ENCODE measurements at regions not wholly inside any gene's neighbourhood (a gene's known extent, or its start where the extent isn't known, plus 50 kb on each side); places are given as distances from the start of the nearest gene placed in this dataset.

DNA sequence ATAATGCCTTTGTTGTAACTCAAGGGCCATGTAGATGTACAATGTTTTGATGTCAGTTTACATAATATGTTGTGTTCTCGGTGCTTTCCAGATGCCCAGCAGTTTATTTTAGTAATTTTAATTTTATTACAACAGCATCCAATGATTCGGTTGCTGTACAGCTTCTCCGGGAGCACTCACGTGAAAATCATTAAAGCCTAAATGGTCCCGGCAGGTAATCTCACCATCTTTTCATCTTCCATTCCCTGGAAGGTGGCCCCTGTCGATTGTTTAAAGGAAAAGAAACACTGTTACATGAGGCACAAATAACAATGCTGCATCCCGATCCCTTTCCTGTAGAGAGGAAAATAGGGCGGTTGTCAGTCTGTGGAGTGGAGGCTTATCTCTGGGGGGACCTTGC, 498.1 kb downstream of the SLC4A3 start:
- Mint-ChIP-seq H3K27me3 (no peaks in the 10 kb centered on the region), H3K9me3 (no peaks in the 10 kb centered on the region), H3K4me1 (ENCODE audit: unreplicated experiment) (peaks cover 6% of the 10 kb centered on the region), H3K4me3 (no peak overlapping the region), H3K27ac (no peak overlapping the region), H3K36me3 (no peaks in the 10 kb centered on the region)
- TF ChIP-seq, protein P1, sequence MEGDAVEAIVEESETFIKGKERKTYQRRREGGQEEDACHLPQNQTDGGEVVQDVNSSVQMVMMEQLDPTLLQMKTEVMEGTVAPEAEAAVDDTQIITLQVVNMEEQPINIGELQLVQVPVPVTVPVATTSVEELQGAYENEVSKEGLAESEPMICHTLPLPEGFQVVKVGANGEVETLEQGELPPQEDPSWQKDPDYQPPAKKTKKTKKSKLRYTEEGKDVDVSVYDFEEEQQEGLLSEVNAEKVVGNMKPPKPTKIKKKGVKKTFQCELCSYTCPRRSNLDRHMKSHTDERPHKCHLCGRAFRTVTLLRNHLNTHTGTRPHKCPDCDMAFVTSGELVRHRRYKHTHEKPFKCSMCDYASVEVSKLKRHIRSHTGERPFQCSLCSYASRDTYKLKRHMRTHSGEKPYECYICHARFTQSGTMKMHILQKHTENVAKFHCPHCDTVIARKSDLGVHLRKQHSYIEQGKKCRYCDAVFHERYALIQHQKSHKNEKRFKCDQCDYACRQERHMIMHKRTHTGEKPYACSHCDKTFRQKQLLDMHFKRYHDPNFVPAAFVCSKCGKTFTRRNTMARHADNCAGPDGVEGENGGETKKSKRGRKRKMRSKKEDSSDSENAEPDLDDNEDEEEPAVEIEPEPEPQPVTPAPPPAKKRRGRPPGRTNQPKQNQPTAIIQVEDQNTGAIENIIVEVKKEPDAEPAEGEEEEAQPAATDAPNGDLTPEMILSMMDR (conservative IDR thresholded peaks at IDR 0.05): no peak
- no peak for DNase-seq (ENCODE audit: extremely low spot score, unreplicated experiment)

DNA sequence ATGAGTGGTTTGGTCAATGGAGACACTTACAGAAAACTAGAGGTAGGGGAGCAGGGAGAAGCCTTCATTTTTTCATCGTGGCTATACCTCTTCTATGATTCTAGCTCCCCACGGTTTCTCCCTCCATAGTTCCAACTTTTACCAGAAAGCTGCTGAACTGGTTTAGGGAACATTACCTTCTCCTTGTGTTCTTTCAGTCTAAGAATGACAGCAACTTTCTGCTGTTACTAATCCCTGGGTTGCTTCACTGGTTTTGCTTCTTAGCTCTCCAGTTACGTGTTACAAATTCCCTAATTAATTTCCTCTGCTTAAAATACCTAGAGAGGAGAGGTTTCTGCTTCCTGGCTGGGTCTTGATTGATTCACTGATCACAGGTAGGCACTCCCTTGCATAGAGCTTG, 499.9 kb downstream of the SLC4A3 start:
- Mint-ChIP-seq H3K4me1 (ENCODE audit: unreplicated experiment) (peaks cover 6% of the 10 kb centered on the region), H3K27me3 (no peaks in the 10 kb centered on the region), H3K36me3 (no peaks in the 10 kb centered on the region)

DNA sequence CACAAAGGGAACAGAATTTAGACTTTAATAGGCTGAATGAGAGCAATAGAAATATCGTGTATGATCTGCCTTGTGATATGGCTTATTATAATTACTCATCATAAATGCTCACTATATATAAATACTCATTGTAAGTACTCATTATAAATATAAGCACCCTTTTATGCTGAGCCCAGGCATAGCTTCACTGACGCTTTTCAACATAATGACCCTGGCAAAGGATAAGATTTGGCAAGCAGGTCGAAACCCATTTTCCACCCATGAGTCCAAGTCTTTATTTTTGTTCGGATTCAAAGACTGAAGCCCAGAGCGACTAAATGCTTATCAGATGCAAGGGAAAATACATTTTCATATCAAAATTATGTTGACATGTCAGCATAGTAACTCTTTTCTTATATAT, 500.4 kb downstream of the SLC4A3 start:
- Mint-ChIP-seq H3K4me1 (ENCODE audit: unreplicated experiment) (peaks cover 6% of the 10 kb centered on the region), H3K4me3 (no peak overlapping the region), H3K27me3 (no peaks in the 10 kb centered on the region), H3K36me3 (no peaks in the 10 kb centered on the region), H3K27ac (peak overlapping the region; percentile 68), H3K9me3 (peaks cover 6% of the 10 kb centered on the region)
- TF ChIP-seq, protein P1 (conservative IDR thresholded peaks at IDR 0.05): no peak
- DNase-seq (ENCODE audit: extremely low spot score, unreplicated experiment): no peak

More for the DNA sequence above, 499.9 kb downstream of the SLC4A3 start:
- Mint-ChIP-seq H3K4me3 (no peak overlapping the region), H3K9me3 (peaks cover 5% of the 10 kb centered on the region), H3K27ac (peak overlapping the region; percentile 68)
- no peak for DNase-seq (ENCODE audit: extremely low spot score, unreplicated experiment)
- TF ChIP-seq, protein P1 (conservative IDR thresholded peaks at IDR 0.05): no peak

DNA sequence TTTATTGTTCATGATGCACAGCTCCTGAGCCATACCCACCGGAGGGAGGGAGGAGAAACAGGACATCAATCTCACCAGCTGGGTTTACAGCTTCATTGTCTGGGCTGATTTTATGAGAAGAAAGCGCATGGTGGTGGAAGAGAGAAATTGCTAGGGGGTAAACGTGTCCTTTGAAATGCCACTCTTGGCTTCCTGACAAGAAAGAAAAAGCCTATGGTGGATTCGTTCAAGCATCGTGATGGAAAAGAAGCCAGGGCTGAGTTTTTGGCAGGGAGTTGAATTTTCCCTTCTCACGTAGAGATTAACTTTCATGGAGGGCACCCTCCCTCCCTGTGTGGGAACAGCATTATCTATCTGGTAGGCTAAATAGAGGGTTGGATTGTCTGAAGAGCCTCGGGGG, 502.0 kb downstream of the SLC4A3 start:
- H3K4me1 Mint-ChIP-seq (ENCODE audit: unreplicated experiment): peaks cover 6% of the 10 kb centered on the region
- H3K4me3 Mint-ChIP-seq: no peak overlapping the region
- no peak overlapping the region for H3K27ac Mint-ChIP-seq
- TF ChIP-seq, protein P1 (conservative IDR thresholded peaks at IDR 0.05): no peak
- H3K9me3 Mint-ChIP-seq: peaks cover 6% of the 10 kb centered on the region
- no peaks in the 10 kb centered on the region for H3K27me3 Mint-ChIP-seq
- no peaks in the 10 kb centered on the region for H3K36me3 Mint-ChIP-seq
- DNase-seq (ENCODE audit: extremely low spot score, unreplicated experiment): no peak

DNA sequence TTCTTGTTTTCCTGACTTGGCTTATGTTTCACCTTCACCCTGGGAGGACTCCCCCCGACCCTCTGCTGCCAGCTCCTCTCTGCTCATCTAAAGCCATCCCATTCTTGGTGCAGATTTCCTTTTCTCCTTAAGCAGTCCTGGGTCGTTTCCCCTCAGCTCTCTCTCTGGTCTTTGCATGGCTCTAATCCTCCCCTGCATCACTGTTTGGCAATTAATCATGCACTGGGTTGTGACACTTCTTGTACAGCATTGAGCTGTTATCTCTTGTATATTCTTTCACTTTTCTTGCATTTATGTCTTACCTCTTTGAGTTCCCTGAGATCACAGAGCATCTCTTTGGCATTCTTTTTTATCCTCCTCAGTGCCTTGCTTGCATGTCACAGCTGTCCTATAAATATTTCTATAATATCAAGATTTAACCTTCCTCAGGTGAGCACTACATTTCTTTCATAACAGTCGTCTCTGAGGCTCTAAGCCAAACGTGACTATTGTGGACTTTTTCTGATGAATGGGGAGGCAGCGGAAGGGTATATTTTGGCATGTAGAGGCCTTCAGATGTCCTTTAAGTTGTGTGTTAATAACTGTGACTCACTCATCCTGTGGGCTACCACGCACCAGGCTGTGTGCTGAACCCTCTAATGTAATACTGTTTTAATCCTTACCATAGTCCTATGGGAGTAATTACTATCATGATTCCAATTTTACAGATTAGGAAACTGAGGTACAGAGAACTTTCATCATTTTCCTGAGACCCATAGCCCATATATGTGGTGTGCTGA, 507.5 kb downstream of the SLC4A3 start:
- no peak for DNase-seq (ENCODE audit: extremely low spot score, unreplicated experiment)
- no peak overlapping the region for H3K27ac Mint-ChIP-seq
- TF ChIP-seq, protein P1 (conservative IDR thresholded peaks at IDR 0.05): no peak
- peaks cover 6% of the 10 kb centered on the region for H3K9me3 Mint-ChIP-seq
- H3K4me1 Mint-ChIP-seq (ENCODE audit: unreplicated experiment): peaks cover 5% of the 10 kb centered on the region
- no peaks in the 10 kb centered on the region for H3K27me3 Mint-ChIP-seq
- no peaks in the 10 kb centered on the region for H3K36me3 Mint-ChIP-seq
- H3K4me3 Mint-ChIP-seq: no peak overlapping the region
